AG08395 (cell line): ENCODE measurements at regions not wholly inside any gene's neighbourhood (a gene's known extent, or its start where the extent isn't known, plus 50 kb on each side); places are given as distances from the start of the nearest gene placed in this dataset.

ENCODE experiments used
- DNase-seq: peaks from one replicate; pipeline ENCODE4 v3.0.0; 2012; ENCODE audit warnings: mixed read lengths, low spot score

DNA sequence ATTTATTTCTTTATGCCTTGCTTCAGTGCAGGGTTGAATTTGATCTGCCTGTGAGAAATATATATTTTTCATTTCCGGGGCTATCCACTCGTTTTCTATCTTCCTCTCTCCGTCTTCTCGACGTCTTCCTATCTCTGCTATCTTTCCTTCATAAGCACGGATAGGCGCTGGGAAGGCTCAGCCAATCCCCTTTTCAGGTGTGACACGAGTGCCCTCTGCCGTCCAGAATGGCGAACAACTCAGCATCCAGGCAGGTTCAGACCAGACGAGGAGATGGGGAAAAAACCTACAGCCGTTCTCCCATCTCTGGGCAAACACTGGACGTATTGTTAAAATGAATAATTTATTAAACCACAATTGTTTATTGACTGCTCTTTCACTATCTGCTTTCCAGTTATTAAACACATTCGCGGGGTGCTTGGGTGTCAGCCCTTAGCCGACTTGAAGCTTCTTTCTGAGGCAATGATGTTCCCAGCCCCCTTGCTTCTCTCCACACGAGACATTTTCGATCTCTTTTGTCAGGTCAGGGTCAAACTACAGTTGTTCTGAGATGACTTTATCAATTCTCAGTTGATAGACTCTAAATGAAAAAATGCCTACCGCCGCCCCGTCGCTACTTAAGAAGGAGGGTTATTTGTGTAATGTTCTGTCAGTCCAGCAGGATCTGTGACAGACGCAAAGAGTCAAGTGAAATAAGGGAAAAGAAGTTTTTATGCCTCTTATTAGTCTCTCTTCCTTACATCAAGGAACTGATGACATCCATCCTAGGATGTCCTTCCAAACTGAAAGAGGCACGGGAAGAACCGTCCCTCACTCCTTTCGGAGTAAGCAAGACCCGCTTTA, 96.3 kb upstream of the NOCT start:
- DNase-seq, result peak; percentile 84

DNA sequence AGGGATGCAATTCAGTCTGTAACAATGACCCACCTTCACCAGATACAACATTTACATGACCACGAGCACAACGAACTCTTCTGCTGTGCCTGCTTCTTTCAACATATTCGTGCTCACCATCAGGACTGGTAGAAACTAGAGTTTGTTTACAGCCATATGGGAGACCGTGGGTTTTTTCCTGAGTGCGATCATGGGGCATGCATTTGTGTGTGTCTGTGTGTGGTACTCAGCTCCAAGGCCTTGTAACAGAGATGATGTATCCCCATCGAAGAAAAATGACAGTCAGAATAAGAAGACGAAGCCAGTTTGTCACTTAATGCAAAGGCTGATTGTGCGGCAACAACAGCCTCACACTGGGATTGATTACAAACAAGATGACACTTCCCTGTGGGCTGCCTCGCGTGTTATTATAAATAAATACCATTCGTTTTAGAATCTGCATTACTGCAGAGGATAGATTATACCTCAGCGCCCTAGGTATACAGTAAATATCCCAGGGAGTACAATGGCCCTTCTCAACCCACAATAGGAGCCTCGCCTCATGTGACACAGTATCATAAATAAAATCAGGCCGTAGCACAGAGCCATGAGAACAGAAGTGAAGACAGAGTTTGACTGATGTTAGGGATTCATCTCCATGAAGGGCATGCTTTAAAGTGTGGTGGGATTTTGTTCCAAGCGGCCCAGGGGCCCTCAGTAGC, 97.3 kb upstream of the NOCT start:
- DNase-seq, result no peak

DNA sequence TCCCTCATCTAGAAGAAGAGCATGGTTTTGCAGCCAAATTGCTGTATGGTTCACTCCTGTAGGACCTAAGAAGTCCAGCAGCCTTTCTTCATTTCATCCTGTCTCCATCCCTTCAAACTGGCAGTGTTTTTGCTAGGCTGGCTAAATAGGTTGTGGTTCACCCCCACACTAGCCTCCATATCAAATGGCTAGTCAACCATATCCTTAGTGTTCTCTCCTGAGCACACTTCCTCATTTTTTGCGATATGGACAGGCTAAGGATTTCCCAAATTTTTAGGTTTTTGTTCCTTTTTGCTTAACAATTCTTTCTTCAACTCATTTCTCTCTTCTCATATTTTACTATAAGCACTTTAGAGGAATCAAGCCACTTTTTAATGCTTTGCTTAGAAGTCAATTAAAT, 98.8 kb upstream of the NOCT start:
- no peak for DNase-seq

DNA sequence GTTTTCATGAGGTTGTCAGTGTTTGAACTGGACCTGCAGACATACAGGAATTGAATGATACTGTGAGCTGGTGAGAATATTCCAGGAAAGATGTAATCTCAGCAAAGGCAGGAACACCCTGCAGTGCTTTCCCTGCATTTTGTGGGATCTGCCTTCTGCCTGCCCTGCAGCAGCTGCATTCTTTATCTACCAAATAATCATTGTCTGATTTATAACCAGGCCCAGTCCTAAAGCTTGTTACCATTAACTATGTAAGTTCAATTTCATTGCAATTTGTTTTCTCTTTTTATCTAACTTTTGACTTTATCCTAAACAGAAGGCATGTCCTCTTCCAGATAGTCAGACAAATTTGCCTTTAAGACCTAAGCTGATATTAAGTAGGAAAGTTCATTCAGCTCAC, 99.8 kb upstream of the NOCT start:
- no peak for DNase-seq

DNA sequence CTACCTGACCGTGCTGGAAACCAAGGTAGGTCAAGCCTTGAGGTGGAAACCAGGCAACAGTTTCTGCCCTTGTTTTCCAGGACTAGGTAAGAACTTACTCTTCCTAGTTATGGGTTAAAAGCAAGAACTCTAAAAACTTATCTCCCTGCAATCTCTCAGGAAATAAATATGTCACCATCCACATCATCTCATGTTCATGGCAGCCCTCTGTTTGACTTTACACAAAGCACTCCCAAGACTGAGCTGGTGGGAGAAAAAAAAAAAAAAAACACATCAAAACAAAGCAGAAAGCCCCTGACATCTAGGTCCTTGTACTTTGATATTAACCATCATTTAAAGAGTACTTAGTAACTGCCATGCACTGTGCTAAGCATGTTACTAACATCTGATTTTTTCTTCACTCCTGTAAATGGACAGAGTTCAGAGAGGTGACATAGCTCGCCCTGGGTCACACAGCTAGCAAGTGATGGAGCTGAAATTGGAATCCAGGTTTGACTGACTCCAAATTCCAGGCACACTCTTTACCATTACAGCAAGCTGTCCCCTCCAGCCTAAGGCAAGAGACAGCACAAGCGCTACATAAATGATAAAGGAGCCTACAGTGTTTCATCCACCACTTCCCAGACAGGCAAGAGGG, 102.8 kb upstream of the NOCT start:
- DNase-seq, result no peak

DNA sequence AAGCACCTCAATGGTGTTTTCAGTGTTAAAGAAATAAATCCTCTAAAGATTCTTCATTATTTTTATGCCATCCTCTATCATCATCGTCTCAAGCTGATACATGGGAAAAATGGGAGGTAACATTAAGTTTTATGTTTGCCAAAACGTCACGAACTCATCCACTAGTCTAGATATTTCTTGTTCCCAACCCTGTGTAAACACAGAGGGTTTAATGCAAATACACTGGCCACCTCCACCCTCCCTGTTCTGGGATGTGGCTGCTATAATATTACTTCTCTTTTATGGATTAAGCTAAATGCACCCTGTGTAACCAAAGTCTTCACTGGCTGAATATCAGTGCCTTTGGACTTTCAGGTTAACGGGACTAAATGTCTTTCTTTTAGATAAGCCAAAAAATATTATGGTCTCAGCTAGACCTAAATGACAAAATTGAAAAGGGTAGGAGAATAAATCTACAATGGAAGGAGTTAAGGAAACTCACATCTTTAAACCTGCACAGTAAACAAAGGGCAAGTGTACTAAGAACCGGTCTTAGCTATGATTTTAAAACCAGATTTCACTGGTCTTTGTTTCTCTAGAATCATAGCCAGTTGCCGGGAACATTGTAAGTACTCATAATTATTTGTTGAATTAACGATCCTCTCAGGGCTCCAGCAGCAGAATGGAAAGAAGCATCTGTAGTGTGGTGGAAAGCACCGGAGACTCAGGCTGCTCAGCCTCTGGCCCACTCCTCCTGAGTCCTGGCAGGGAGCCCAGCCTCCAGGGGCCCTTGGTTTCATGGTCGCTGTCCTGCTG, 103.5 kb upstream of the NOCT start:
- no peak for DNase-seq

DNA sequence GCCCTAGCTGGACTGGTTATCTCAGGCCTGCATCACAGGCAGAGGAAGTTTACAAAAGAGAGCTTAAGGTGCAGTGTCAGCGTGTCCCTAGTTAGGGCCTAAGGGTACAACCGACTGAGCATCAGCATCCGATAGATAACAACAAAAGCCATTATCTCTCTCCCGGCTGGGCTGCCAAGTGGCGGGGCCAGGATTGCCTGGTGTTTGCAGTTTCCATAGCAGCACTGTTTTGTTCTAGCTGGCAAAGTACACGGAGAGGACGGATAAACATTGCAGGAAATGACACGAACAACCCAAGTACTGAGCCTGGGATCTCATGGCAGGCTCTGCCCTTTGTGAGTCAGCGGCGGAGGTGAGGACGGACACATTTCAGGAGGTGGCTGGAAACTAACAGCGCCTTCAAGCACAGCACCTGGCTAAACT, 104.7 kb upstream of the NOCT start:
- peak; percentile 91 for DNase-seq

DNA sequence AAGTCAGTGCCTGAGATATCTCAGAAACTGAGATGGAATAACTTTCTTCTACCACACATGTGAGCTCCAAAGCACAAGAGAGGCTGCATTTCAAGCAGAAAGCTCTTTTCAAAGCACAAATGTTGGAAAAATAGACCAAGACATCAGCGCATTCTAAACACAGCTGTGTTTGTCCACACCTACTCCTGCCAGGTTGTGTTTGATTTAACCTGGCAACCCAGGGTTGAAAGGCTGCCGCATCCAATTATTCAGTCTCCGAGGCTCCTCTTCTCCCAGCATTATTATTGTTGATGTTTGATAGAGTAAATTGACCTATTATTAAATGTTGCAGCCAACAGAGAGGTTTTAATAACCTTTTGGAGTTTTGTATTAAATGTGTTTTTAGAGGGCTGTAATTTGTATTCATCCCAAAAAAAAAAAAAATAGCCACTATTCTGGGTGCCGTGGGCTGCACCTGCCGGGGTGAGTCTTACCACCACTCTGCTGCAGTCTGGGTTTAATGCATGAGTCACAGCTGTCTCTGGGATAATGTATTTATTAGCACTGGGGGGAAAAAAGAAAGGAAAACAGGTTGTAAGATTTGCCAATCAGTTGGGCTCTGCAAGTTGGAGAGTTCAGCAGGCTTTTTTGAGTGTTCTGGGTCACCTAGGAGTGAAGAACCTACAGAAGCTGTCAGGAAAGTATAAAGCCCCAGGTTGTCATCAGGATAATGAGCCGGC, 105.2 kb upstream of the NOCT start:
- no peak for DNase-seq

DNA sequence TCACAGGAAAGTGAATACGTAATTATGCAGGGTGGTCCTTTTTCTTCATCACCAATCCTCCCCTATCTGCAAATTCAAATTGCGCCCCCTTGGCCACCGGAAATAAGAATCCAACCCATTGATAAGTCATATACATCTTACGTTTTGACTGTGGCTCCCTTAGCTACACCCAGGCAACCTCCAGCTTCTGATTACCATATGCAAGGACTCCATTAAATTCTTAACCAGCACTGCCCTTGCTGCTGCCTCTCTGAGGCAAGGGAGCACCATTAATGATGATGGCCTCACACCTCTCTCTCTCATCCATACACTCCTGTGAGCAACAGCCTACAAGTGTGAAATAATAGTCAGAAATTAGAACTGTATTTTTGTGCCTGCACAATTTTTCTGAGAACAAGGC, 106.0 kb upstream of the NOCT start:
- DNase-seq, result no peak

DNA sequence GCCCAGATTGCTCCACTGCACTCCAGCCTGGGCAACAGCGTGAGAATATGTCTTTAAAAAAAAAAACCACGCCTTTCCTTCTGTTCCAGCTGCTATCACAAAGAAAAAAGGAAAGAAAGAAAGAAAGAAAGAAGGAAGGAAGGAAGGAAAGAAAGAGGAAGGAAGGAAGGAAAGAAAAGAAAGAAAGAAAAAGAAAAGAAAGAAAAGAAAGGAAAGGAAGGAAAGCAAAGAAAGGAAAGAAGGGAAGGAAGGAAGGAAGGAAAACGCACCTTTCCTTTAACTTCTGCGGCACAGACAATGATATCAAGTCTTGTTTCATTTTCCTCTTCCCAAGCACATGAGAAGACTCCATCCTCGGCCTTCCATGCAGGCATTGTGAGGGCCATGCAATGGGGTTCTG, 107.4 kb upstream of the NOCT start:
- no peak for DNase-seq

DNA sequence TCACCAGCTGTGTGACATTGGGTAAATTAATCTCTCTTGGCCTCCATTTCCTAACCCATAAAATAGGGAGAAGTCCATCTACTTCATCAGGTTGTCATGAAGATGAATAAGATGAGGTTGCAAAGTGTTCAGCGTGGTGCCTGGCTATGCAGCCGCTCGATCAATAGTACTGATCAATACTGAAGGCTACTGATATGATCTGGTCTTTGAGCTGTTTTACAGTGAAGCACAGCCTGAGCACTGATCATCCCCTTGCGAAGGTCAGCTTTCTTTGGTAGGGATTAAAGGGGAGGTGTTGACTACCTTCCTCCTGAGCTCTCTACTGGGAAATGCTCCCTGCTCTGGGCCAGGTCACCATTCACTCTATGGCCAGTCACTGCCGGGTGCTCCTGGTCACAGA, 108.4 kb upstream of the NOCT start:
- no peak for DNase-seq

DNA sequence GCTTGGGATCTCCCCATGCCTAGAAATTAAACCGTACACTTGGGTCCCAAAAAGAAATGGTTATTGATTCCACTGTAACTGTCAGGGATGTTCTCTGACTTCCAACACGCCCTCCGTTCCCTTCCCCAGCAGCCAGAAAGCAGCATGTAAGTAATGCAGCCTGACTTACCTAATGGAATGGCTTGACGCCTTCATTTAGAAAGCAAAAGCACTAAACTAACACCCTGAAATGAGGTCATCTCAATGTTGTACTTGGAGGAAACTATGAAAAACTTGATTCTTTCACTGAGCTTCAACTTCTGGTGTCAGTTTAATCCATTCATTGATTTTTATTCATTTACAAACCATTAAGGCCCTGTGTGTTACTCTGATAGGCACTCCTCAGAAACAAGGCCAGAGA, 110.8 kb upstream of the NOCT start:
- DNase-seq, result no peak

DNA sequence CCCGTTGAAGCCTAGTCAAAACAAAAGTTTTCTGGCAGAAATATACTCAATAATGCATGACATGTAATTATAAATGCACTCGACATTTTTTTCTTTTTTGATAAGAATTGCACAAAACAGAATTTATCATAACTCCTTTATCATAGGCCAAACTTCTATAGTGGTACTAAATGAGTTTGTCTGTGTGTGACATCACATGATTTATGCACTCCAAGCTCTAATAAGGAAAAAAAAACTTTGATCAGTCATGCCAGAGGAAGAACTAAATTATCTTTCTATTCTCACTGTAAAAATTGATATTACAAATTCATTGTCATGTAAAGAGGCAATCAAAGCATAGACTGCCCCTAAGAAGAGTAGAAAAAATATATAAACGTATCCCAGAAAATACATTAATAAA, 112.4 kb upstream of the NOCT start:
- no peak for DNase-seq

DNA sequence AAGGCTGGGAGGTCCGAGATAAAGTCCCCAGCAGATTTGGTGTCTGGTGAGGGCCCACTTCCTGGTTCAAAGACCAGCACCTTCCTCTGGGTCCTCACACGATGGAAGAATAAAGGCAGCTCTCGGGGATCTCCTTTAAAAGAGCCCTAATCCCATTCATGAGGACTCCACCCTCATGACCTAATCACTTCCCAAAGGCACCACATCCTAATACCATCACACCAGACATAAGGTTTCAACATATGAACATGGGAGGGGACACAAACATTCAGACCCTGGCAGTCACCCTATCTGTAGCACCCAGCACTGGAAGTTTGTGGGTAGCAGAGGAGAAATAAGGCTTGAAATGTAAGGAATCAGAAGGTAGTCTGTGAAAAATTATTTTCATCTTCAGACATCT, 112.9 kb upstream of the NOCT start:
- no peak for DNase-seq

DNA sequence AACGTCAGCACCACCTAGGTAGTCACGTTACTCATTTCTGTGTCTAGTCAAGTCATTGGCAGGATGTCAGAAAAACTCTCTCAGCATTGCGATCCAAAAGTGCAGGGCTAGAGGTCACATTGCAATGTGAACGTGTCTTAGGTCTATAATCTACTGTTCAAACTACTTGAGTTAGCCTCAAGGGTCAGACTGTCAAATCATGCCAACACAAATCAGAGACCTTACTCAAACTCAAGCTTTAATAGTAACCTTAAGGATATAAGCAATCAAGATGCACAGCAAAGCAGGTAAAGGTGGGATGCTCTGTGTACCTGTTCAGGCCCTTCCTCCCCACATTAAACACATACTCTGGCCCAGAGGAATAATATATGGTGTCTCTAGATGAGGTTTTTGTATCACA, 114.4 kb upstream of the NOCT start:
- DNase-seq, result no peak

DNA sequence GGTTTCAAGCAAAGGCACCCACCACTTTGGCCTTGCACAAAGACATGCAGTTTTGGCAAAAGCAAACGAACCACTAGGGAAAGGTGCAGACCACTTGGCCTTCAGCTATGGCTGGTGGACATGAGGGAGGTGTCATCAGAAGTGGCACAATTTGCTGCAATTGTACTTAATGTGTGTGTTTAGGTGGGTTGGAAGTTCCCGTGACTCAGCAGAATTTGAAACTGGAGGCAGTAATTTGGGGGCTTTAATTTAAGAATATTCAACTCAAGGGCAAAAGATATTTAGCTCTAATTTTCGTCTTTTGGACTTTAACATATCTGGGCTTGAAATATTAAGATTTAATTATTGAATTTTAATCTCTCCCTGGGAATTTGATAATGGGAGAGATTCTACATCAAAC, 115.6 kb upstream of the NOCT start:
- DNase-seq, result no peak

DNA sequence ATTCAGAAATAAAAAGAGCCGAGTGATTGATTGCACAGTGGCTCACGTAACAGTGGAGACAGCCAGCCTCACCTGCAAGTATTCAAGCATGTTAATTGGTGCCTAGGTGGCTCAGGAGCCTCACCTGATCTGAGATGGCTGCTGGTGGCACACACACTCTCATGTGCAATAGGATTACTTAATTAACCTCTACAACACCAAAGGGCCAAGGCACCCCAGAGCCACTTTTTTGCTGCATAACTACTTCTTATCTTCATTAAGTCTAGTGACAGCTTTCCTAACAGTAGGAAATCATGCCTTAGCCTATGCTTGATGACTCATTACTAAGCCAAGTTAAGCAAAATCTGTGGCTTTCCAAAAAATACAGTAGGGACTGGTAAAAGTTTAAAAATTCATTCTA, 117.3 kb upstream of the NOCT start:
- DNase-seq, result peak; percentile 38

DNA sequence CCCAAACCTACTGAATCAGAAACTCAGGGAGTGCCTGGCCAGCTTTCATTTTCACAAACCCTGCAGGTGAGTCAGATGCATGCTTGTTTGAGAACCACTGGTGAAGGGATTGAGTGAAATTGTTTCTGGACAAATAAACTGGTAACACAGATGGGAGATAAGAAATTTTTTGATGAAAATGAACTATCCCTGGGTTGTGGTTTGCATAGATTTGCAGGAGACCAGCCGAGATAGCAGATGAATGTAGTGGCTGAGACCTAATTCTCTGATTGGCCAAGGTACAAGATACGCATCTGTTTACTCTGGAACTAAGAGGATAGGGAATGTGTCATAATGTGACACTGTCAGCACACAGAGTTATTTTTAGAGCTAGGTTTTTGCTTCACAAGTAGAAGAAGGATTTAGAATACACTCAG, 117.8 kb upstream of the NOCT start:
- peak; percentile 72 for DNase-seq

DNA sequence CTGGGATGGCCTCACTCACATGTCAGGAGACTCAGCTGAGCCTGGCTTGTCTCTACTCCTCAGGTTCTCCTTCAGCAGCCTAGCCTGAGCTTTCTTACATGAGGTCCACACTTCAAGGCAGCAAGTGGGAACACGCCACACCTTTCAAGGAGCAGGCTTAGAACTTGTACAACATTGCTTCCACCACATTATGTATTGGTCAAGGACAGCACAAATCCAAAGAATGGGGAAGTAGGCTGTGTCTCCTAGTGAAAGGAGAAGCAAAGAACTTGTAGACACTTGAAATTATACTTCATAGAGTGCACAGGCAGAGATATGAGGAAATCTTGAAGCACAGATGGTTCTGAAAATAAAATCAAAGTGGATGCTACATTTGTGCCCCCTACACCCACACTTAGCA, 120.9 kb upstream of the NOCT start:
- DNase-seq, result no peak

DNA sequence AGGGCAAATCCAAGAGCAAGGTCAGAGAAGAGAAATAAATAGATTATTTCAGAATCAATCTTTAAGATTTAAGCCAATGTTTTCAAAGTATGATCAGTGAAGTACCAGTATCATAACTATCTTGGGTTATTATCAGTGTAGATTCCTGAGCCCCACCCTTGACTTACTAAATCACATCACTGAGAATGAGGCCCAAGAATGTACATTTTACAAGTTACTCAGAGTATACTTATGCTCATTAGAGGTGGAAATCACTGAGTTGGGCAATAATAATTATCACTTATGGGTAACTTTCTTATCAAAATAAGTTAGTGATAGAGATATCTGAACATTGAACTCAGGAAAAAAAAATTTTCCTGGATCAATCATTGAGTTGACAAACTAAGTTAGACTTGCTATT, 121.6 kb upstream of the NOCT start:
- DNase-seq, result no peak

DNA sequence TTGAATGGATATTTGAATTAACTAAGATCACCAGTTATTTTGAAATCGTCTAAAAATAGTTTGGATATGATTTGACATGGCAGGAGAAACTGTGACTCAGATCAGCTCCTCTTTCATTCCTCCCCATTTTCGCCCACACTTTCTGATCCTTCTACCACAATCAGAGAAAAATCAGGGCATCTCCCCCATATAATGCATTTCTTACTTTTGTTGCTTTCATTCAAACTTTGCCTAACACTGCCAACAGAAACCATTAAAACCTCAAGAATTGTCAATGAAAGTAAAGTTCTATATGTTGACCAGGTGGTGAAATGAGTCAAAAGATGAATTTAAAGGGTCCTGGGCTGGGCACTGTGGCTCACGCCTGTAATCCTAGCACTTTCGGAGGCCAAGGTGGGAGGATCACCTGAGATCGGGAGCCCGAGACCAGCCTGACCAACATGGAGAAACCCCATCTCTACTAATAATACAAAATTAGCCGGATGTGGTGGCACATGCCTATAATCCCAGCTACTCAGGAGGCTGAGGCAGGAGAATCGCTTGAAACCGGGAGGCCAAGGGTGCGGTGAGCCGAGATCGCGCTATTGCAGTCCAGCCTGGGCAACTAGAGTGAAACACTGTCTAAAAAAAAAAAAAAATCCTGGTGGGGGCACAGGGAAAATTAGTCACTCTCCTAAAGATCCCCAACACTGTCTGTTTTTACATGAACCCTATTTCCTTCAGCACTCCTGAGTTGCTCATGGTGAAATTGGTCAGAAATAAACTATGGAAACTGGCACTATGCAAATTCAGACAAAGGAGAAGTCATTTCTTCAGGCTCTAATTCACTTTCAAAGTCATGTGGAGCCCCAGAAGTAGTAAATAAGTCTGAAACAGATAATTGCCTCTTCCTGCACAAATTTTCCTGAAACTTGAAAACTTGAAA, 122.8 kb upstream of the NOCT start:
- no peak for DNase-seq
